CD4-positive, alpha-beta T cell treated with Interleukin-4 for 4 hours (primary cell): ENCODE measurements at regions not wholly inside any gene's neighbourhood (a gene's known extent, or its start where the extent isn't known, plus 50 kb on each side); places are given as distances from the start of the nearest gene placed in this dataset.

Experiments
- DNase-seq: peaks from one replicate; pipeline ENCODE4 v3.0.0-alpha.2; 2020

GRCh38 chr20:40265825-40266533, 423.1 kb downstream of the MAFB start:
- DNase-seq: no peak

GRCh38 chr20:40262219-40262618, 426.8 kb downstream of the MAFB start:
- DNase-seq: no peak

DNA sequence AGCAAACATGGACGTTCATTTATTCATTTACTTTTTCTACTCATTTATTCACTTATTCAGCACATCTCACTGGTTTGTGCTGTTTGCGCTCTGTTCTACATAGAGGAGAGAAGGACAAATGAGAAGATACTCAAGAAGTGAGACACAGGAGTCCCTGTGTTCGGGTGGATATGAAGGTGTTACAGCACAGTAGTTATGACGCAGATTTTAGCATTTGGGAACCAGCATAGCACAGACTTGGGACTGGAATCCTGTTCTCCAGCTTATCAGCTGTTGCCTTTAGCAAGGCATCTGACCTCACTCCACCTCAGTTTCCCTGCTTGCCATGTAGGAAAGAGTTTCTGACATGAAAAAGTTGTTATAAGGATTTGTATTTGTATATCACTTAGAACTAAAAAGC, 430.1 kb downstream of the MAFB start:
- DNase-seq: no peak

GRCh38 chr20:40257763-40258162, 431.3 kb downstream of the MAFB start:
- no peak for DNase-seq

DNA sequence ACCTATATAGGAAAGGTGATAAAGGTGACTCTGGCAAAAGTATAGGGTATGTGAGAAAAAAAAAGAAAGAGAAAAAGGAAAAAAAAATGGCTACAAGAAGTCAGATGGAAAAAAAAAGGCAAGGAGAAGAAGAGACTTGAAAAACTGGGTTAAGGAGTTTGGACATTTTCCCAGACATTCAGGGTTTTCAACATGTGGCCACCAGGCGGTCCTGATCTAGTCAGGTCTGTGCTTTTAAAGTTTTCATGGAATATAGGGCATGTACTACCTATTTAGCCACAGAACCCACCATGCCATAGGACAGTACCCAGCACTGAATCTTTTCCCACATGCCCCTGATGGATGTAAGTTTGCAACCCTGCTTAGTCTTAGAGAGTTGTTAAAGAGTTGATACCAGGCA, 433.7 kb downstream of the MAFB start:
- no peak for DNase-seq

DNA sequence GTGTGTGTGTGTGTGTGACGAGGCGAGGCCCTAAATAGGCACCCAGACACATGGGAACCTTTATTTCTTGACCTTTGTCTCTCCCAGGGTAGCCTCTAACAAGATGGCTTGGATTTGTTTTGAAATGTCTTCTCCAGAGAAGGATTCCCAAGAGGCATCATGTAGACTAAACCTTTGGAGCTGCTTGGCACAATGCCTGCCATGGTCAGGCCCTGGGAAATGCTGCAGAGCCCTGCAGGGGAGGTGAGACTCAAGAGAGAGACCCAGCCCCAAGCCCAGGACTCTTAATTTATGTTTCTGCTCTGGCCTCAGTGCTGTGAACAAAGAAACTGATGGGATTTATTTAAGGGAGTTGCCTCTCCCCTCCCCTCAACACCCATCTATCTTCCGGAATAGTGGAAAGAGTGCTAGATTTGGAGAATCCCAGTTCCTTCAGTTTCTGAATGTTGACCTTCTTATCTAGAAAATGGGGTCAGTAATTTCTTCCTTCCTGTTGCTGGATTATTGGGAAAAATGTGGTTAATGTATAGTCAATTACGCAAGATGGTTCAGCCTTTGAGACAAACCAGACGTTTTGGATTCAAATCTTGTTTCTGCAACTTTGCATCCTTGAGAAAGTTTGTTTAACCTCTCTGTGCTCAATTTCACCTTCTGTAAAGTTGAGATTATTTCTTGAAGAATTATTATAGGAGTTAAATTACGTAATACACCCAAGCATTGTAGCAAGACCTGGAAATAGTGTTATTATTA, 434.8 kb downstream of the MAFB start:
- DNase-seq: no peak

DNA sequence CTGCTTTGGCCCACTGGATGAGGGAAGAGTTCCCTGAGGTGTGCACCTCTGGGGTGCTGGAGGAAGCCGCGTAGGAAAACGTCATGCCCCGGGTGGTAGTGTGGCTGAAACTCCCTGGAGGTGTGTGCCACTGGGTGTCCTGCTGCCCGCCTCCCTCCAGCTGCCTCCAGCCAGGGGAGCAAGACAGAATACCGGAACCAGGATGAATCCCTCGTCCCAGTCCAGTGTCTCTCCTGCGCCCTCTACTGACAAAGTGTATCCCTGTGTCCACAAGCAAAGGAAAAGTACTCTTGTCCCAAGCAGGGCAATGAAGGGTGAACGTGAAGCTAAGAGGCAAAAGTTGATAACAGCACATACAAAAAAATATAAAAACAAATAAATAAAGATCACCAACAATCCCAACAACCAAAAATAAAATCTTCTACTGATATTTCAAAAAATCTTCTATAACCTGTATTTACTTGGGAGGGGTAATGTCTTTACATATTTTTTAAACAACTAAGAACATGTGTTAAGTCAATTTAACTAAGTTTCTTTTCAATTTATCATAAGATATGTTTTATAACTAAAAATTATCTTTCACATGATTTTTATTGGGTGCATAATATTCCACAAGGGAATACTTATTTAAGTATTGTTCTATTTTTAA, 437.6 kb downstream of the MAFB start:
- DNase-seq: no peak

DNA sequence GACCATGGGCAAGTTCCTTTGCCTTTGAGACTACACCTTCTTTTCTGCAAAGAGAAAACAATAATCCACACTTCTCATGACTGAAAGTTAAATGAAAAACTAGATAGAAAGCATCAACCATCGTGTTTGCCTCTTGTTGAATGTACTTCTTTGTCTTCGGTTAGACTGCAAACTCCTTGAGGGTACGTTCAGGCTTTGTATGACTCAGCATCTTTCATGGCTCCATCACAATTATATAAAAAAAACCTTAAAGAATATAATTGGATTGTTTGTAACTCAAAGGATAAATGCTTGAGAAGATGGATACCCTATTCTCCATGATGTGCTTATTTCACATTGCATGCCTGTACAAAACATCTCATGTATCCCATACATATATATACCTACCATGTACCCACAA, 439.2 kb downstream of the MAFB start:
- DNase-seq: no peak

GRCh38 chr20:40245829-40246228, 443.2 kb downstream of the MAFB start:
- DNase-seq: no peak

GRCh38 chr20:40244286-40244685, 444.8 kb downstream of the MAFB start:
- DNase-seq: no peak

GRCh38 chr20:40241596-40242343, 447.3 kb downstream of the MAFB start:
- no peak for DNase-seq

- no peak for DNase-seq
Measured at GRCh38 chr20:40238511-40238910, 450.5 kb downstream of the MAFB start.

GRCh38 chr20:40234593-40234992, 454.4 kb downstream of the MAFB start:
- DNase-seq: no peak

DNA sequence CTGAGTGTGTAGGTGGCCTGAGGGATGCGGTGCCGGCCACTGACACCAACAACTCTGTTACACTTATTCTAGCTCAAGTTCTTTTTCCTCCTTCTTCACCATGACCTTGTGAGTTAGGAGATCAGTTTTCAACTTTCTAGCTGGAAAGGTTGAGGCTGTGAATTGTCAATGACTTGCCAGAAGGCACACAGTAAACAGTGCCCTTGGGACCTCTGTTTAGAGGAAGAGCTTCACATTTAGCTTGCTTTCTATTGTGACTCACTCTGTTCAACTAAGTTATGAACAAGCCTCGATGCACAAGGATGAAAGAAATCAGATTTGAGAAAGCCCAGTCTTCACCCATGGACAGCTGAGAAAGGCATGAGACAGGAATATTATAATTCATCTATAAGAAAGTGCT, 455.6 kb downstream of the MAFB start:
- DNase-seq: no peak

DNA sequence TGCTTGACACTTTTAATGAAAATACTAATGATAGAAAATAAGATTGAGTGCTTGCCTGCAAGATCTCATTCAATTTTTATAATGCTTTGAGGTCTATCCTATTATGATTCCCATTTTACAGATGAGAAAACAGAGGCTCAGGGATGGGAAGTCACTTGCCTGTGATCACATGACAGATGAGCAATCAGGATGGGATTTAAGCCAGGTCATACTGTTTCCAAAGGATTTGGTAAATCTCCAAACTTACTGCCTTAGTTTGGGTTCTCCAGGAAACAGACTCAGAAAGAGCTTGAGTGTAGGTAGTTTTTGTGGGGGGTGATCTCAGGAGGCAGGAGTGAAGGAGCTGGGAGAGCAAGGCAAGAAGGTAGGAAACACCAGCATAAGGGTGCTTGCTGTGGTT, 456.3 kb downstream of the MAFB start:
- no peak for DNase-seq

GRCh38 chr20:40232273-40232672, 456.8 kb downstream of the MAFB start:
- no peak for DNase-seq

GRCh38 chr20:40230486-40230885, 458.6 kb downstream of the MAFB start:
- DNase-seq: no peak

GRCh38 chr20:40225596-40225995, 463.4 kb downstream of the MAFB start:
- no peak for DNase-seq

- no peak for DNase-seq
Measured at GRCh38 chr20:40223810-40224209, 465.2 kb downstream of the MAFB start.

DNA sequence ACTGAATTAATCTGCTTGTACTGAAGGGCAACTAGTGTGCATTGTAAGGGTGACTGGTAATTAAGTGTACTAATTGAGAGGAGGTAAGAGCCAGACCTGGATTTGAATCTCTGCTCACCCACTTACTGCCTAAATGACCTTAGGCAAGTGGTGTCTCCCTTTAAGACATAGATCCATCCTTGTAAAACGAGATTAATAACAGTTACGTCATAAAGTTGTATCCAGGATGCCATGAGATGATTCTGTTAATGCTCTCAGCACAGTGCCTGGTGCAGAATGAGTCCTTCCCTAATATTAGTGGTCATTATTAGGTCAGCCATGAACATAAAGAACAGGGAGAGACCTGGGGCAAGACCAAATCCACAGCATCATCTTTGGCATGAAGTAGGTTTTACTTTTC, 470.1 kb downstream of the MAFB start:
- no peak for DNase-seq

- no peak for DNase-seq
Measured at GRCh38 chr20:40218316-40218969, 470.6 kb downstream of the MAFB start.

DNA sequence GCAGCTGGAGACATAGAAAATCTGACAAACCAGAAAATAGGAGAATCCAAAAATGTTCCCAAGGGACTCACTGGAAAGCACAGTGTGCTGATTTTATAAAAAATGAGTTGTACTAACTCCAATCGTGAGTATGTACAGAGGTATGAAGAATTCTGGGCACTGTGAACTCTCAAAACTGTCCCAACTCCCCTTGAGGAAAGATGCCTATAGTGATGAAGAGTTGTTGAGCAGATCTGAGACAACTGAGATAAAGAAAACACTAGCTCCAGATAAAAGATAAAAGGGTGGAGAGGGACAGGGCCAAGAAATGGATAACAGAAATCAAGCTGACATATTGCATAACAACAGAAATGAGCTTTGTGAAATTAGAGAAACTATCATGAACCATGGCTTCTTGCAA, 481.4 kb downstream of the MAFB start:
- DNase-seq: no peak

- no peak for DNase-seq
Measured at GRCh38 chr20:40205971-40206370, 483.1 kb downstream of the MAFB start.
